ENCODE measurements at regions not wholly inside any gene's neighbourhood (a gene's known extent, or its start where the extent isn't known, plus 50 kb on each side); places are given as distances from the start of the nearest gene placed in this dataset.

DNA sequence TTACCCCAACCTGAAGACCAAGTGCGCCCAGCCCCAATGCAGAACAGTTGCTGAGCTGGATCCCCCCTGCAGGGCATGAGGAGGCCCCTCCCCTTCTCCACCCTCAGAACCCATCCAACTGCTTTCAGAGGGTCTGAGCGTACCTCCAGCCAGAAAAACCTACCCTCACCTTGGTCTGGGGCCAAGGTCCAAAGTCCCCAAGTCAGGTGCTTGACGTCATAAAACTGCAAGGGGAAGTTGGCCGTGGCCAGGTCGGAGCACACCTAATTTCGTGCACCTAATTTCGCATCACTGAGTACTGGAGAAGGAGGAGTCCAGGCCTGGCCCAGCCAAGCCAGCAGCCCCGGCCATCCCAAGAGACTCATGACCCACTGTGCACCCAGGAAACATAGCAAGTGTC lies 289.8 kb downstream of the CTTN start:
- DNase-seq, result no peak

DNA sequence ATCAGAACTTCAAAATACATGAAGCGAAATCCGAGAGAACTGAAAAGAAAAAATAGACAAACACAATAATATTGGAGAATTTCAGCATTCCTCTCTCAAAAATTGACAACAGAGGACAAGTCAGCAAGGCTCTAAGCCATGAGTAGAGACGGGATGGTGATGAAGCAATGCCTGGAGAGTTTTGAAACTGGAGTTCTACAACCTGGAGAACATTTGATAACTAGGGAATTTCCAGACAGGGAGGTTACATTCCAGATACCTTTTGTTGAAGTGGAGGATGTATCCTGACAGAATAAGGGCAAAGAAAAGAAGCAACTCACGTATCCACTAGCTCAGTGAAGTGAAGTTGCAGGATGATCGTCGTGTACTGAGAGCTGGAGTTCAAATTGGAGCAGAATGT lies 291.4 kb downstream of the CTTN start:
- no peak for DNase-seq

DNA sequence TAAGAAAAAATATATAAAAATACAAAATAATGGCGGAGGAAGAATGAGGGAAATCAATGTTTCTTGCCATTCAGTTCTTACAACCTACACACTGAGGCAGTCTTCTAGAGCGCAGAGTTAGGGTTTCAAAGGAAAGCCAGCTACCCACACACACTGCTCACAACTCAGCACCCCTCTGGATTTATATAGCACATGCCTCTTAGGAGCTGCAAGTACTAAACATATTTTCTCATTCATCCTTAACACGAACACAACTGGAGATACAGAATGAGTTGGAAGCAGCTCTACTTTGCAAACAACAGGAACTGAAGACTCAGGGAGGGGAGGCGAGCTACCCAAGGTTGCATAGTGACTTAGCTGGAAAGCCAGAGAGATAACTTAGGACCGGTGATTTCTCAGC lies 293.8 kb downstream of the CTTN start:
- DNase-seq, result no peak

DNA sequence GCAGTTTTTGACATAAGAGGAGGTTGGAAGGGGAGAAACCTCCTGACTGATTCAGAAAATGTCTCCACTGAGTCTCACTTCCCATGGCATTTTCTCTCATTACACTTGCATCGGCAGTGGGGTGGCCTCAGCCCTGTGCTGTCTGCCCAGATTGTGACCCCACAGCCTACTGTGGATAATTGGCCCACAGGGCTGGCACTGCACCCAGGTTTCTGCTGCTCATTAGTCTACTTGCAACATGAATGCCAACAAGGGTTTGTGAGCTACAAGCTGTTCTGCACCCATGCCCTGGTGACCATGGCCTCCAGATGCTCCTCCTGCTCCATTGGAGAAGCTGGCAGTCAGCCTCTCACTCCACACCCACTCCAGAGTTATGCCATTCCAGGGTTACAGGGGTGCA lies 296.0 kb downstream of the CTTN start:
- no peak for DNase-seq

DNA sequence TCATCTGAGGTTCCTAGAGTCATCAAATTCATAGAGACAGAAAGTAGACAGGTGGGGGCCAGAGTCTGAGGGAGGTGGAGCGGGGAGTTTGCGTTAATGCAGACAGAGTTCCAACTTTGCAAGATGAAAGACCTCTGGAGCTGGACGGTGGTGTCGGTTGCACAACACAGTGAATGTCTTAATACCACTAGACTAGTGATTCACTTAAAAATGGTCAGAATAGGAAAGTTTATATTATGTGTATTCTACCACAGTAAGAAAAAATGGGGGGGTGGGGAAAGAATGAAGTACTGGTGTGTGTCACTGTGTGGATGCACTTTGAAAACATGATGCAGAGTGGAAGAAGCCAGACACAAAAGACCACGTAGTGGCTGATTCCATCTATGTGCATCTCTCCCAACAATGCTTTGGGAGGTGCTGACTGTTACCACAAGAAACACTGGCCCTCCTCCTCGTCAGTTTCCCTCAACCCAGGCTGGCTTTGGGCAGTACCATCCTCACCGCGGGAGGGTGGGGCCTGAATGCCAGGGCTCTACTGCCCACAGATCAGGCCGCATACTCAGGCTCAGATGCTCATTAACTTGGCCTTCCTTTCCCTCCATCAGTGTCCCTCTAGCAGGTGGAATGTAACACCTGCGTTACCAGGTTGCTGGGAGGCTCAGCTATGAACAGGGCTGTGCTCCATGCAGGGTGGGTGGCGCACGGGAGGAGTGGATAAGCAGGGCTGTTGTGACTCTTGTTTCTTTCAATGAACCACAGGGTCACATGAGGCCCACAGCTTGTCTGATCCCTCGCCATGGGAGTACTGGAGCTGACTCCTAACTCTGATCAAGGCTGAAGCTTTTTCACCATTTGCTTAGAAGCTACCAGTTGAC lies 297.0 kb downstream of the CTTN start:
- no peak for DNase-seq

DNA sequence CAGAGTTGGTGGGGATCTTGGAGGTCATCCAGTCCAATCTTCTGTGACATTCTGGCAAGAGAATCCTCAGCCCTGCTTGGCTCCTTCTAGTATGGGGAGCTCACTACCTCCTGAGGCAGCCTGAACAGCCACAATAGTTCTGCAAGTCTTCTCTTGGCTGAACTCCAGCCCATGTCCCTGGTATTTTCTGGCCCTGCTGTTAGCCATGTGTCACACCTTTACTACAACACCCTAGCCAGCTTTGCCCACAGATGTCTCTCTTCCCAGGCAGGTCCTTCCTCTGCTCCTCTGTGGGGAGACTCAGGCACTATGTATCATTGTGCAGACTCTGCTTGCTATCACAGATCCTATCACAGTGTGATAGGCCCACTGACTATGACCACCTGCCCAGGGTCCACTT lies 297.7 kb downstream of the CTTN start:
- DNase-seq, result no peak

DNA sequence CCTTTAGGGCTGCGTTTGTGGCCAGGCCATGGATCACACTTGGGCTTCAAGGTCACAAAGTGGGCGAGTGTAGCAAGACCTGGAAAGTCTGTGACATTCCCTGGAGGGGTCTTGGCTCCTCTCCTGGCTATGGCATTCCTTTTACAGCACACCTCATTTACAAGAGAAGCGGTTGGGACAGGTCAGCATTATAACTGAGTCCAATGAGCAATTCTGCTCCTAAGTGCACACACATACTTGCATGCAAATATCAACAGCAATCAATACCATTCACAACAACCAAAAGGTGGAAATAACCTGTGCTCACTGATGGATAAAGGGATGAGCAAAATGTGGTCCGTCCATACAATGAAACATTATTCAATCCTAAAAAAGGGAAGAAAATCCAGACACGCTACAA lies 298.2 kb downstream of the CTTN start:
- DNase-seq, result no peak

DNA sequence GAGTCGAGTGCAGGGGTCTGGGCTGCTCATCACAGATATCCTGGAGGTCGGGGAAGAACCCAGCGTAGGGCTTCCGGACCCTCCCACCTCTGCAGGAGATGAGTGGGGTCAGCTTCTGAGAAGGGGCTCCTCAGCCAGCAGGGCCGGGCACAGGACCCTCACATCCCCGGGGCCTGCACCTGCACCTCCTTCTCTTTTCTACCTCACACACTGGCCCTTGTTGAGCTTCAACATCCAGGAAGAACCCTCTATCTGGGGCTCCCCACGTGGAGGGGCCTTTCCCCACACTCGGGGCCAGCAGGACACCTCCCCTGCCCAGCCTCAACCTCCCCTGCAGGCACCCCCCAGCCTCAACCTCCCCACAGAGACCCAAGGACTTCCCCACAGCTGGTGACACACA lies 299.4 kb downstream of the CTTN start:
- DNase-seq, result no peak

DNA sequence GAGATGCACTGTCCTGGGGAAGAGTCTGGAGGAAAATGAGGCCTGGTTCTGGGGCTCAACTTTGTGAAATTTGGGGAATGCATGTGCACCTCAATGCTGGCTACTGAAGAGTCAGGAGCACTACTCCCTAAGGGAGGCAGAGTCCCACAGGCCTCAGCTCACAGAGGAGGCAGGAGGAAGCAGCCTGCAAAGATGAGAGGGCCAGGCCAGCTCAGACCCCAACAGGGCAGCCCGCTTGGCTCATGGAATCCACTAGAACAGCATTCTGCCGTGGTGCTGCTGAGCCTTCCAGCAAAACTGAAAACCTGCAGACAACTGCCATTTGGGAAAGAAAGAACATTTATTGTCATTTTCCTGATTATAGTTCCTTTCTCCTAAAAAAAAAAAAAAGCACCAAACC lies 300.5 kb downstream of the CTTN start:
- no peak for DNase-seq

DNA sequence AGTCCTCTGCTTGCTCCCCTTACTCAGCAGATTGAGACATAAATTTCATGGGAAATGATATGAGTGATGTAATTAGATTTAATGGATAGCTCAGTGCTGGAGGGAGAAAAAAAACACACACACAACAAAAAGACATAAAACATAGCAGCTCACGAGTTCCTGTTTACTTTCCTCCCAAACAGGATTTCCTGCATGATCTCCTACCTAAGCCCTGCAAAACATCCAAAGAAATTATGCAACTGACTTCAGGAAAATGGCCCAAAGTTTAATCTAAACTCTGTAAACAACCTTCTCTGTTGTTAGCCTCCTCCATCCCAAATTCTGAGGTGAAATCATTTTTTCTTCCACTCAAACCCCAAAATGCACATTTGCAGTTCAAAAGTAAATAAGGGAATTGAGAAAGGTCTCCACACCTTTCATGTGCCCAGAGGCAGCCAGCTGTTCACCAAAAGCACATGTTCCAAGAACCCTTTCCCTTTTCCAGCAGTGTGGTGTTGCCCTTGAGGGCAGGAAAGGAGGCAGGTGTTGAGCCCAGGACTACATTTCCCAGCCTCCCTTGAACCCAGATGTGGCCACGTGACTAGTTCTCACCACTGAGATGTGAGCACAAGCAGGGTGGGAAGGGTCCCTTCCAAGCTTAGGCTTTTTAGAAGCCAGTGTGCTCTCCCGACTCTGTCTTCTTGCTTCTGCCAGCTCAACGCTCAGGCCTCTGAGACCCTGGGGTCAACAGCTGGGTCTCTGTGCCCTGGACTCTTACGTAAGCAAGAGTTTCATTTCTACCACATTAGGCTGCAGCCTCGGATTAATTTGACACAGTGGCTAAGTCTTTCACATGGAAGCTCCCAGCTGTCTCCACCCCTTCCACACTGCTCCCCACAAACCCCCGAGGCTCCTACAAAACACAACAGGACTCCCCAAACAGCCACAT lies 301.2 kb downstream of the CTTN start:
- no peak for DNase-seq

DNA sequence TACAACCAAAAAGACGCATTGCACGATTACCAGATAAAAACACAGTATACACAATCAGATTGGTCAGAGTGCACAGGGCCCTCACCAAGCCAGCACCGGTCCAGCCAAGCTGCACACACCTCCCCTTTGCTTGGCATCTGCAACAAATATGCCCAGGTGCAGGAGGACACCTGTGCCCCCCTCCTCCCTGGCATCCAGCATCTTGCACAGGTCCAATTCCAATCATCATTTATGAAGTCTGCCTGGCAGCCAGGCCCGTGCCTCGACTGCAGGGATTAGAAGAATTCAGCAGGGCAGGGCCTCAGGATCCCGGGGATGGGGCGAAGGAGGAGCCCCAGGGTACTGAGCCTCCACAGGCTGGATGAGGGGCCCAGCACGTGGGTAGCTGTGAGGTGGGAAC lies 302.1 kb downstream of the CTTN start:
- no peak for DNase-seq

DNA sequence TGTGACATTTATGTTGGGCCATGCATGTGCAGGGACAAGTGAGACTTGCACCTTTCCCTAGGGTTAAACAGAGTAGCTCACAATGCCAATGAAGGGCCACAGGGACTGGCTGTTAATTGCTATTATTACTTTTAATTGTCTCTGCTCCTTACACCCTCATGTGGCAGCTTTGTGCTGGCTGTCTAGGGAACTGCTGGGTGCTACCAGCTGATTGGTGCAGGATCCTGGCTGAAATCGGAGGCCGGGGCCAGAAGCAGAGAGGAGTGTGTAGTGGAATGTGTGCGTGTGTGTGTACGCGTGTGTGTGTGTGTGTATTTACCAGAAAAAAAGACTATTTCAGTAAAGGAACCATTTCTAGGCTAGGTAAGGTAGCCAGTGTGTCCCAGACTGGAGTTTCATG lies 302.5 kb downstream of the CTTN start:
- DNase-seq, result no peak

DNA sequence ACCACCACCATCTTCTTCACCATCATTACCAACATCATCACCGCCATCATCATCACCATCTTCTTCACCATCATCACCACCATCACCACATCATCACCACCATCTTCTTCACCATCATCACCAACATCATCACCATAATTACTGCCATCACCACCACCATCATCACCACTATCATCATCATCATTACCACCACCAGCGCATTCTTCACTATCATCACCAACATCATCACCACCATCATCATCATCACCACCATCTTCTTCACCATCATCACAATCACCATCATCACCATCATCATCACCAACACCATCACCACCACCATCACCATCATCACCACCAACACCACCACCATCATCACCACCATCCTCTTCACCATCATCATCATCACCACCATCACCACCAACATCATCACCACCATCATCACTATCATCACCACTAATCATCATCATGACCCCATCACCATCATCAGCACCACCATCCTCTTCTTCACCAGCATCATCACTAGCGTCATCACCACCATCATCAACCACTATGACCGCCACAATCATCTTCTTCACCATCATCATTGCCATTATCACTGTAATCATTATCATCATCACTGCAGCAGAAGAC lies 303.8 kb downstream of the CTTN start:
- no peak for DNase-seq

DNA sequence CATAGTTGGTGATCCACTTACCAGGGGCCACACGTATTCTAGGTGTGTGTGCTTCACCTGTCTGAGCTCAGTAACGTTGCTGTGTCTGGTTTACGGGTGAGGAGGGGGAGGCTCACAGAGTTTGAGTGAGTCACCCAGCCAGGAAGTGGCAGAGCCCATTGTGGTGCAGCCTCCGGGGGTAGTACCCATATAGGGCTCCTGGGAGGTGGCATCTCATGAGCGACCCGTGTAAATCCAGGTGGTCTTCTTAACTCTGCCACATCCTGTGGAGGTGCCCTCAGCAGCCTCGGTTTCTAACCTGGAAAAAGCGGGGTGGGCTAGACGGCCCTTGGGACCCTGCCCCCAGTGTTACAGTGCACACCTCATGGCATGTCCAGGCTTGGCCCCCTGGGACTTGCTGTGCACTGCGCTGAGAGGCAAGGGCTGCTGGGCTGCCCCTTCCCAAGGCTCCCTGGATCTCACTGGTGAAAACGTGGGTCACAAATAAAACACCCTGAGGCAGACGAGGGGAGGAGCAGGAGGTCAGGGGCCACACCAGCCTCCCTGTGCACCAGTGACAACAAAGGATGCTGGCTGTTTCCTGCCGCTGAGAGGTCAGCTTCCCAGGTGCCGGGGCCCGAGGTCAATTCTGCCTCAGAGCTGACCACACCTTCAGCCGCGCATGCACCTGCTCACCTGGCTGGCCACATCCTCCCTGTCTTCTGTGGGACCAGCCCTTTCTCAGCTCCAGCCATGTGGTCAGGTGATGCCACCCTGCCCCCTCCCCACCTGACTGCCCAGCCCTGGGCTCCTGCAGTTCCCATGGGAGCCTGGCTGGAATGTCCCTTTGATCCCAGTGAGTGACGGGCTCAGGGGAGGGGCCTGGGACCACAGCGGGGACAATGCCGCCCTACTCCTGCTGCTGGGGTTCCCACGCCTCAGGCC lies 305.1 kb downstream of the CTTN start:
- no peak for DNase-seq

DNA sequence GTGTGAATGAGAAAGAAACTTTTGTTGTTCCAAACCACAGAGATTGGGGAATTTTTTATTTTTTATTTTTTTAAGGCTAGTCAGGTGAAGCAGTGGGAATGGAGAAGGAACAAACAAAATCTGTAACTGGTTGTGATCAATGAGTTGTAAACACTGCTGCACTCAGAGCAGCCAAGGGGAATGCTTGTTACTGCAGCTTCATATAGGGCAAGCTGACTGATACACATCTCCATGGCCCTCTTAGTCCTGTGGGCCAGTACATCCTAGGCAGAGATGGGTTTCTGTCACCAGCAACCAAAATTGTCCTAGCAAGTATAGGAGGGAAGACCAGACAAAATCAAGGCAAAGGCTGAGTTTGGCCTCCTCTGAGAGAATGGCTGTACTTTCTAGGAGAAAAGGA lies 306.8 kb downstream of the CTTN start:
- DNase-seq, result no peak

DNA sequence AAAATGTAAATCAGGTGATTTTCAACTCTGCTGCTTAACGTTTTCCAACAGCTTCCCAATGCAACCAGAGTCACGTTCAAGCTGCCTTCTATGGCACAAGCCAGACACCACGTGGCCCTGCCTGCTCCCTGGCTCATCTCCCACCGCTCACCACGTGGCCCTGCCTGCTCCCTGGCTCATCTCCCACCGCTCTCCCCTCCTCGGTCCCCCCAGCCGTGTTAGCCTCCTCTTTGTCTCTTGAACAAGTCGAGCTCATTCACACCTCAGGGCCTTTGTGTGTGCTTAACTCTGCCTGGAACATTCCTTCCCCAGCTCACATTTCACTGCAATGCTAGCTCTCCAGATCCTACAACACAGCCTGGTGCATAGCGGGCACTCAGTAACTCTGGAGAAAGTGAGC lies 307.6 kb downstream of the CTTN start:
- no peak for DNase-seq

DNA sequence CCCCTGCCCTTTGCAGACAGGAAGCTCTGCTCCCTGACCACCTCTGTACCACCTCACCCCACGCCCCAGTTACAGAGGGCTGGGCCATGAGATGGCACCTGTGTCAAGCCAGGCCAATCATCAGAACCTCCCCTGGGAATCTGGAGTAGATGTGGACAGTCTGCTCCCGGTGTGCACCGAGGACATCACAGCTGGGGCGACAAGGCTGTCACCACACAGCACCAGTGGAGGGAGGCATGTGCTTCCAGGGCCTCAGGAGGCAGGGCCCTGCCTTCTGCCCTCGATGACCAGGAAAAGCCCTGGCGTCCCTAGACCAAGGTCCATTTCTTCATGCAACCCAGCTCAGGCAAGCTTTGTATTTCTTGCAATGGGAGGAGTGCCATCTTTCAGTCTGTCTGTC lies 309.5 kb downstream of the CTTN start:
- DNase-seq, result no peak

DNA sequence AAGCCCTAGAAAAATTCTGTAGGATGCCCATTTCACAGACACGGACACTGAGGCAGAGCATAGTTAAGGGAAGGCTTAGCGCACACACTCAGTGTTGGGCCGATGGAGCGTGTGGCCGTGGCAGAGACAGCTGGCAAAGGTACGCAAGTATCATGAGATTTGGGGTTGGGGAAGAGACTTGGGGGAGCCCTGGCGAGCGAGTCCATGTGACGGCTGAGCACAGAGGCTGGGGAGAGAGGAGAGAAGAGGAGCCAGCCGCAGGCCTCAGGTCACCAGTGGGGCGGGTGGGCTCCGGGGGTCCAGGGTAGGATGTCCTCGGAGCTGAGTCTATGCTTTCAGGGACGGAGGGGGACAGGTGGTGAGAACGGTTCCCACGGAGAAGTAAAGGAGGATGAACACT lies 311.3 kb downstream of the CTTN start:
- DNase-seq, result no peak

DNA sequence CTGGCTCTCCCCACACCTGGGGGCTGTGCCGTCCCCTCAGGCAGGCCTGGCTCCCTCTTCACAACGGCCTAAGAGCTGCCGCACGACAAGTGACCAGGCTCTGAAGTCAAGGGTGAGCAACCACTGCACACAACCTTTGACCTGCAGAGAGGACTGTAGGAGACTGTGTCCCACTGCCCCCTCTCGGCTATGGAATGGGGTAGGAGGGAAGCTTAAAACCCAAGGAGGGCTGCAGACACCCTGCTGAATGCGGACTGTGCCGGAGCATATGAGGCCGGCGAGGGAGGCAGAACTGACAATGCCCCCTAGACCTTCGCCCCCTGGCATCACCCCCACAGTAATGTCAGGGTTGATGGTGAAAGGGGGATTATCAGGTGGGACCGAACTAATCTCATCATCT lies 311.9 kb downstream of the CTTN start:
- no peak for DNase-seq

DNA sequence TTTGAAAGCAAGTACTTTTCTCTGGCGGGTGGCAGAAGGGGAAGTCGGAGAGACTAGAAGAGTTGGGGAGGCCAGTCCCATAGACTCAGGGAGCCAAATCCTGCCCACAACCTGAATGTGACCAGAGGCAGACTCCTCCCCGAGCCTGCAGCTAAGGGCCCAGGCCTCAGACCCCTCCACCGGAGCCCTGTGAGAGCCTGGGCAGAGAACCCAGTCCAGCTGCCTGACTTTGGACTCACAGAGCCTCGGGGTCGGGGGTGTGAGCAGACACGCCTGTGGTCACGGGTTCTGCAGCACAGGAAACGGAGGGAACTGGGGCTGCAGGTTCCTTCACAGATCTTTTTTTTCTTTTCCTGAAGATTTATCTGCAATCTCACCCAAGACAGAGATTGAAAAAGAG lies 312.3 kb downstream of the CTTN start:
- no peak for DNase-seq

DNA sequence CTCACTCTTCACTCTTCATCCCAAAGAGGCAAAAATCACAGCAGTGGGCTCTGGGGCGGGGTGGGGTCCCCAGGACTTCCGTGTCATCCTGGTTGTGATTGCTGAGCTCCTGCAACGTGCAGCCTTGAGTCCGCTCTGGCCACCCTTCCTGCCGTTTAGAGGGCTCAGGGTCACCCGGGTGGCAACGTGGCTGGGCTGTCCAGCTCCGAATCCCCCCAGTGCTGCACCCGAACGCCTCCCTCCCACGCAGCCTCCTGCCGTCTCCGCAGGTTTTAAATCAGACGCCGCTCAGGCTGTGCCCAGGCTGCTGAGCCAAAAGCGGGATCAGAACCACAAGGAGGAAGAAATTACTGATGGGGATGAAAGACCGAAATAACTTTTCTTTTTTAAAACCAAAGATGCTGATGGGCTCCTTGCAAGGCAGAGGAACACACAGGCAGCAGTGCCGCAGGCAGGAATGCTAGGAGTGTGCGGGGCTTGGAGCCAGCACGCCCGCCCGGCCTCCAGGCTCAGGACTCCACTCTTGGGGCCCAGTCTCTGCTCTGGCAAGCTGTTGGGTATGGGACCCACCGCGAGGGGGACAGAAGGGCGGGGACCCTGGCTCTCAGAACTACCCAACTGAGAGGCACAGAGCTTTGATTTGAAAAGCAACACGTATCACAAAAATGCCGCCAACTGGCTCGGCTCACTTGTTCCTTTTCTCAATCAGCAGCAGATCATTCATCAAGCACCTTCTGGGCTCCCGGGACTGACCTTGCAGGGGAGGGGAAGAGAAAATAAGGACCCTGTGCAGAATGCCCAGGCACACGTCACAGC lies 313.0 kb downstream of the CTTN start:
- DNase-seq, result no peak

DNA sequence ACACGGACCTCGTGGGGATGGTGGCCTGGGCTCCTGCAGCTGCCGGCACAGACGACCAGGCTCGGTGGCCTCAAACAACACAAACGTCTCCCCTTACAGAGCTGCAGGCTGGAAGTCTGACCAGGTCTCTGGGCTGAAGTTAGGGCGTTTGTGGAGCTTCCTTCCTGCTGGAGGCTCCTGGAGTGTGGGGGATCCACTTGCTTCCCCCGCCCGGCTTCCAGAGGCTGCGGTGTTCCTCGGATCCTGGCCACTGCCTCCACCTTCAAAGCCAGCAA lies 313.5 kb downstream of the CTTN start:
- no peak for DNase-seq

Data from inflammatory macrophage treated with lipopolysaccharide for 4 hours (primary cell).